OCI-LY7 (cell line): ENCODE measurements at regions not wholly inside any gene's neighbourhood (a gene's known extent, or its start where the extent isn't known, plus 50 kb on each side); places are given as distances from the start of the nearest gene placed in this dataset.
"Not testable (repeated sequence)": the region's sequence is repeated elsewhere in the genome, so short reads cannot be mapped to it uniquely, and the experiment has no call there.

ENCODE experiments used
- BruUV-seq: library from RNA; stranded (reverse); fragments of 400-500 nt; replicated peaks from 2 replicates; lab custom pipeline; 2021; lab: Mats Ljungman, UMichigan
- CTCF ChIA-PET: fragments of 300-600 bp; sonication (Branson Sonifier 250); formaldehyde crosslinking; loops from one replicate; lab custom pipeline; 2022; ENCODE audit warnings: antibody characterized with exemption; ENCODE audit not compliant: unreplicated experiment; lab: Charles Lee
- POLR2A ChIA-PET: fragments of 300-600 bp; sonication (Branson Sonifier 250); formaldehyde crosslinking; loops from one replicate; lab custom pipeline; 2022; ENCODE audit warnings: antibody characterized with exemption; lab: Charles Lee
- DNase-seq: peaks from one replicate; pipeline ENCODE4 v3.0.0-alpha.2; 2015; ENCODE audit warnings: low spot score
- H2AFZ ChIP-seq: fragments of 200-600 bp; sonication (generic), shearing (Covaris generic); 2 replicates; pipeline ENCODE4 v1.6.1; 2014; ENCODE audit warnings: mild to moderate bottlenecking, antibody characterized with exemption, low read length, moderate library complexity
- H3K27ac ChIP-seq: fragments of 200-600 bp; sonication (generic); 2 replicates; pipeline ENCODE4 v1.5.1; 2014; ENCODE audit warnings: mixed run types, low read depth, mild to moderate bottlenecking, moderate library complexity, low read length, inconsistent platforms; ENCODE audit not compliant: poor library complexity, severe bottlenecking
- H3K36me3 ChIP-seq: fragments of 200-600 bp; sonication (generic); 2 replicates; pipeline ENCODE4 v1.6.1; 2014; ENCODE audit warnings: mild to moderate bottlenecking, antibody characterized with exemption, low read length, moderate library complexity, mixed read lengths; ENCODE audit not compliant: insufficient read depth
- H3K4me1 ChIP-seq: fragments of 200-600 bp; sonication (generic); 2 replicates; pipeline ENCODE4 v1.5.1; 2014; ENCODE audit warnings: mild to moderate bottlenecking, low read length; ENCODE audit not compliant: insufficient read depth, poor library complexity, severe bottlenecking
- H3K4me2 ChIP-seq: fragments of 200-600 bp; sonication (generic); 2 replicates; pipeline ENCODE4 v1.6.1; 2014; ENCODE audit warnings: mild to moderate bottlenecking, low read length
- H3K4me3 ChIP-seq: fragments of 200-600 bp; sonication (generic); 2 replicates; pipeline ENCODE4 v1.5.1; 2014; ENCODE audit warnings: mild to moderate bottlenecking, low read depth, low read length; ENCODE audit not compliant: poor library complexity, severe bottlenecking
- H3K79me2 ChIP-seq: fragments of 200-600 bp; sonication (generic); 2 replicates; pipeline ENCODE4 v1.6.1; 2016; ENCODE audit warnings: low read depth, mild to moderate bottlenecking, low read length, moderate library complexity, mixed read lengths; ENCODE audit not compliant: insufficient read depth
- H3K9me2 ChIP-seq: fragments of 200-600 bp; sonication (generic); 2 replicates; pipeline ENCODE4 v1.6.1; 2016; ENCODE audit warnings: mild to moderate bottlenecking, low read length, mixed read lengths; ENCODE audit not compliant: insufficient read depth
- H3K9me3 ChIP-seq: fragments of 200-600 bp; sonication (generic); 2 replicates; pipeline ENCODE4 v1.6.1; 2014; ENCODE audit warnings: mild to moderate bottlenecking, mixed run types, low read length, mixed read lengths
- H4K20me1 ChIP-seq: fragments of 200-600 bp; sonication (generic); 2 replicates; pipeline ENCODE4 v1.6.1; 2014; ENCODE audit warnings: mild to moderate bottlenecking, antibody characterized with exemption, low read length, moderate library complexity, mixed read lengths; ENCODE audit not compliant: insufficient read depth
- CTCF ChIP-seq: fragments of 200-600 bp; sonication (generic); conservative IDR thresholded peaks from 2 replicates; pipeline ENCODE4 v1.5.1; 2014; ENCODE audit warnings: mild to moderate bottlenecking, antibody characterized with exemption, low read length, moderate library complexity, mixed read lengths
- EZH2phosphoT487 ChIP-seq: fragments of 200-600 bp; sonication (generic); IDR thresholded peaks from 2 replicates; pipeline ENCODE4 v1.6.1; 2018; ENCODE audit warnings: low read depth, borderline replicate concordance, mild to moderate bottlenecking, mixed run types, antibody characterized with exemption, low read length, moderate library complexity, mixed read lengths
- intact Hi-C: fragments of 100-400 bp; cut with micrococcal nuclease; formaldehyde crosslinking; loops from one replicate; pipeline ENCODE4 v1.10.0; 2022; ENCODE audit not compliant: unreplicated experiment

- Histone ChIP-seq H3K4me2 (no peak overlapping the region), H2AFZ (no peak overlapping the region), H3K36me3 (no peaks in the 10 kb centered on the region), H3K4me1 (no peaks in the 10 kb centered on the region), H4K20me1 (no peaks in the 10 kb centered on the region), H3K9me2 (no peaks in the 10 kb centered on the region), H3K79me2 (no peaks in the 10 kb centered on the region), H3K4me3 (no peak overlapping the region), H3K27ac (no peak overlapping the region), H3K9me3 (no peaks in the 10 kb centered on the region)
- TF ChIP-seq CTCF (no peak), EZH2phosphoT487 (no peak)
- DNase-seq, result no peak
- no TSS peak for BruUV-seq
- ChIA-PET POLR2A (no interaction called here), CTCF (no interaction called here)
- intact Hi-C loops, result no loop called here
These were observed 260.3 kb downstream of the ARHGAP12 start for GRCh38 chr10:31668326-31668725.

GRCh38 chr10:31665764-31666279 lies 262.8 kb downstream of the ARHGAP12 start:
- H3K9me2 ChIP-seq, H3K4me3 ChIP-seq, H3K27ac ChIP-seq, H3K4me1 ChIP-seq, H4K20me1 ChIP-seq, CTCF ChIA-PET, H2AFZ ChIP-seq, H3K79me2 ChIP-seq, H3K9me3 ChIP-seq, H3K4me2 ChIP-seq, DNase-seq, BruUV-seq, intact Hi-C loops, H3K36me3 ChIP-seq: not testable (repeated sequence)
- POLR2A ChIA-PET, result interaction anchor here (0.6 kb wide), 1 partner anchor 167 kb away, joined by 3 read pairs; no protein-coding TSS in a partner anchor

GRCh38 chr10:31664803-31665202 lies 263.8 kb downstream of the ARHGAP12 start:
- Histone ChIP-seq H3K36me3 (no peaks in the 10 kb centered on the region), H3K79me2 (no peaks in the 10 kb centered on the region), H4K20me1 (no peaks in the 10 kb centered on the region), H3K27ac (no peak overlapping the region), H3K9me3 (no peaks in the 10 kb centered on the region), H3K9me2 (no peaks in the 10 kb centered on the region), H3K4me1 (no peaks in the 10 kb centered on the region), H3K4me2 (no peak overlapping the region), H3K4me3 (no peak overlapping the region), H2AFZ (no peak overlapping the region)
- POLR2A ChIA-PET, result no interaction called here
- BruUV-seq, result no TSS peak
- intact Hi-C loops, result no loop called here
- CTCF ChIA-PET, result no interaction called here
- TF ChIP-seq EZH2phosphoT487 (no peak), CTCF (no peak)
- no peak for DNase-seq

GRCh38 chr10:31664071-31664470 lies 264.6 kb downstream of the ARHGAP12 start:
- CTCF ChIA-PET, BruUV-seq: not testable (repeated sequence)

More at GRCh38 chr10:31664071-31664470, 264.6 kb downstream of the ARHGAP12 start:
- H4K20me1 ChIP-seq, intact Hi-C loops, H3K4me3 ChIP-seq, H2AFZ ChIP-seq, H3K4me1 ChIP-seq, H3K4me2 ChIP-seq, H3K9me2 ChIP-seq, H3K27ac ChIP-seq, H3K9me3 ChIP-seq, H3K36me3 ChIP-seq, DNase-seq, H3K79me2 ChIP-seq: not testable (repeated sequence)
- POLR2A ChIA-PET, result interaction anchor here (0.7 kb wide), 1 partner anchor 817 kb away, joined by 4 read pairs; no protein-coding TSS in a partner anchor
